Endothelial cell (in vitro differentiated cells): ENCODE measurements at regions not wholly inside any gene's neighbourhood (a gene's known extent, or its start where the extent isn't known, plus 50 kb on each side); places are given as distances from the start of the nearest gene placed in this dataset.

Source experiments
- DNase-seq: peaks from one replicate; pipeline ENCODE4 v3.0.0; 2021; ENCODE audit warnings: low spot score
- H3K27ac Mint-ChIP-seq: one replicate; pipeline ENCODE4 v1.8.0; 2021; ENCODE audit warnings: mixed read lengths, inconsistent platforms; ENCODE audit not compliant: unreplicated experiment
- H3K27me3 Mint-ChIP-seq: one replicate; pipeline ENCODE4 v1.8.0; 2021; ENCODE audit warnings: mild to moderate bottlenecking, moderate library complexity, mixed read lengths, inconsistent platforms; ENCODE audit not compliant: unreplicated experiment
- H3K36me3 Mint-ChIP-seq: one replicate; pipeline ENCODE4 v1.8.0; 2021; ENCODE audit warnings: mild to moderate bottlenecking, low read depth, mixed read lengths, inconsistent platforms; ENCODE audit not compliant: unreplicated experiment
- H3K4me1 Mint-ChIP-seq: one replicate; pipeline ENCODE4 v1.8.0; 2021; ENCODE audit warnings: mild to moderate bottlenecking, mixed read lengths, inconsistent platforms; ENCODE audit not compliant: unreplicated experiment
- H3K4me3 Mint-ChIP-seq: one replicate; pipeline ENCODE4 v1.8.0; 2021; ENCODE audit warnings: mild to moderate bottlenecking, mixed read lengths, inconsistent platforms; ENCODE audit not compliant: unreplicated experiment
- H3K9me3 Mint-ChIP-seq: one replicate; pipeline ENCODE4 v1.8.0; 2021; ENCODE audit warnings: mixed read lengths, inconsistent platforms; ENCODE audit not compliant: unreplicated experiment
- CTCF ChIP-seq: fragments of 200-600 bp; sonication (generic); IDR thresholded peaks from one replicate; pipeline ENCODE4 v1.5.0; 2021; ENCODE audit warnings: antibody characterized with exemption; ENCODE audit not compliant: unreplicated experiment

DNA sequence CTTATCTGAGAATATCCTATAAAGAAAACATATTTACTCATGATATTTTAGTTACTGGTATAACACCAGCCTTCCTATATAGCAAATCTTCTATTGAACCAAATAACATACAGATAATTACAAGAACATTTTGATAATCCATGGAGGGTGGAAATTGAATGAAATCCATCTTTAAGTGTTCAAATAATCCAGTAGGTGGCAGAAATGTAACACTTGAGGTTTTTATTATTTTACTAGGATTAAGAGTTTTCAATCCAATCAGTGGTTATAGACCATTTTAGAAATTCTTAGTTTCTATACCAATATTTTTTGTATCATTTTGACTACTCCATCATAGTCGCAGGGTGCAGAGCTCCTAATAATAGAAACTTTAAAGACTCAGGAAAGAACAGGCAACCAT is 101.9 kb upstream of the KCNH8 start:
- Mint-ChIP-seq H3K27ac (no peak overlapping the region), H3K4me3 (no peak overlapping the region), H3K4me1 (no peaks in the 10 kb centered on the region), H3K36me3 (no peaks in the 10 kb centered on the region), H3K27me3 (no peaks in the 10 kb centered on the region), H3K9me3 (no peaks in the 10 kb centered on the region)
- no peak for DNase-seq
- no peak for TF ChIP-seq CTCF

DNA sequence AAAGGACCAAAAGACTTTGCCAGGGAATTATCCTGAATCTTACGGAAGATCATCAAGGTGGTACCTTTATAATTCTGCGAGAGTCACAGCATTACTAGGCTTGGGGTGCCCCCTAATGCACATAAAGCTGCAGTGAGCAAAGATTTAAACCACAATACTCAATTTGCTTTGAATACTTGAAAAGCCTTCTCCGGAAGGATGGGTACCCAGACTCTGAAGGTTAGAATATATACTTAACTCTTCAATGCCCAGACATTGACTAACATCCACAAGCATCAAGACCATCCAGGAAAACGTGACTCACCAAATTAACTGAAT is 117.8 kb upstream of the KCNH8 start:
- H3K36me3 Mint-ChIP-seq: no peaks in the 10 kb centered on the region
- no peaks in the 10 kb centered on the region for H3K27me3 Mint-ChIP-seq
- no peaks in the 10 kb centered on the region for H3K4me1 Mint-ChIP-seq
- H3K4me3 Mint-ChIP-seq: no peak overlapping the region
- TF ChIP-seq CTCF: no peak
- H3K27ac Mint-ChIP-seq: no peak overlapping the region
- no peak for DNase-seq
- no peaks in the 10 kb centered on the region for H3K9me3 Mint-ChIP-seq

DNA sequence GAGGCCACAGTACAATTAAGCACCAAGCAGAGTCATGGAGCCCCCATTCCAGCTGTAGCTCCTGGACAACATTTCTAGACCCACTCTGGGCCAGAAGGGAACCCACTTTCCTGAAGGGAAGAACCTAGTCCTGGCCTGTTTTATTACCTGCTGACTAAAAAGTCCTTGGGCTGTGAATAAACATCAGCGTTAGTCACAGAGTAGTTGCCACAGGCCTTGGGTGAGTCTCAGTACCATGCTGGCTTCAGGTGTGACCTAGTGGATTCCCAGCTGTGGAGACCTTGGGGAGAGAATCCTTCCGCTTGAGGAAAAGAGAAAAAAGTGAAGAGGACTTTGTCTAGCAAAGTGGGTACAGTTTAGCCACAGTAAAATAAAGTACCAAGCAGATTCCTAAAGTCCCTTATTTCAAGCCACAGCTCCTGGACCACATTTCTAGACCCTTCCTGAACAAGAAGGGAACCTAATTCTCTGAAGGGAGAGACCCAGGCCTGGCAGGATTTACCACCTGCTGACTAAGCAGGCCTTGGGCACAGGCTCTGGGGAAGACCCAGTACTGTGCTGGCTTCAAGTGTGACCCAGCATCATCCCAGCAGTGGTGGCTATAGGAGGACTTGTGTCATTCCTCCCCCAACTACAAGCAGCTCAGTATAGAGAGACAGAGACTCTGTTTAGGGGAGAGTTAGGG is 118.3 kb upstream of the KCNH8 start:
- Mint-ChIP-seq H3K27ac (no peak overlapping the region), H3K9me3 (no peaks in the 10 kb centered on the region), H3K4me3 (no peak overlapping the region), H3K36me3 (no peaks in the 10 kb centered on the region), H3K4me1 (no peaks in the 10 kb centered on the region), H3K27me3 (no peaks in the 10 kb centered on the region)
- TF ChIP-seq CTCF: no peak
- DNase-seq: no peak

- Mint-ChIP-seq H3K36me3 (no peaks in the 10 kb centered on the region), H3K9me3 (no peaks in the 10 kb centered on the region), H3K4me3 (no peak overlapping the region), H3K27me3 (no peaks in the 10 kb centered on the region), H3K4me1 (no peaks in the 10 kb centered on the region), H3K27ac (no peak overlapping the region)
- DNase-seq: no peak
- no peak for TF ChIP-seq CTCF
These were observed 122.9 kb upstream of the KCNH8 start for GRCh38 chr3:19025441-19025840.

DNA sequence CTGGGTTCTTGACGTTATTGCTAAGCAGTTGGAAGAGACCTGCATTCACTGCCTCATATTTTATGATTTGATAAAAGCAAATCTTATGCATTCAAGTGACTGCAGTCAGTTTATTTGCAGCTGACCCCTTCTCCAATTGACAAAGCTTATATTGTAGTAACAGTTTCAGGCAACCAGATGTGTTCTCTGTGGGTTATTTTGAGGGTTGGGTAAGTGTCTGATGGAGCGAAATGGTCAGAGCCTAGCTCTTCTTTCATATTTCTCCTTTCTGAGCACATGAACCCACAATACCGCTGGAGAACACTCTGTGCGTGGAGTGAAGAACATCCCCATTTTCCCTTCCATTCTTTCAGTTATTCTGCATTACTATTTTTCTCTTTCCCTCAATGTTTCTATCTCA is 125.8 kb upstream of the KCNH8 start:
- no peaks in the 10 kb centered on the region for H3K36me3 Mint-ChIP-seq
- H3K27me3 Mint-ChIP-seq: no peaks in the 10 kb centered on the region

More for the DNA sequence above, 125.8 kb upstream of the KCNH8 start:
- no peak for DNase-seq
- Mint-ChIP-seq H3K27ac (no peak overlapping the region), H3K4me1 (no peaks in the 10 kb centered on the region), H3K4me3 (no peak overlapping the region), H3K9me3 (no peaks in the 10 kb centered on the region)
- TF ChIP-seq CTCF: no peak
